ENCODE measurements at regions not wholly inside any gene's neighbourhood (a gene's known extent, or its start where the extent isn't known, plus 50 kb on each side); places are given as distances from the start of the nearest gene placed in this dataset.
A peak's percentile ranks its signal among the peaks of the same experiment; 100 is the strongest.

- H3K27ac ChIP-seq, result no peak overlapping the region
Observed at GRCh38 chr10:128624656-128625530, 498.7 kb upstream of the MKI67 start.

GRCh38 chr10:128625926-128626325 is 499.7 kb upstream of the MKI67 start:
- no peak for DNase-seq (ENCODE audit: low read depth, low spot score)
- H3K27ac ChIP-seq, result no peak overlapping the region

More at GRCh38 chr10:128624656-128625530, 498.7 kb upstream of the MKI67 start:
- DNase-seq (ENCODE audit: low read depth, low spot score), result no peak

- no peak overlapping the region for H3K27ac ChIP-seq
- DNase-seq (ENCODE audit: low read depth, low spot score), result no peak
Observed at GRCh38 chr10:128626397-128627000, 500.3 kb upstream of the MKI67 start.

- no peak for DNase-seq (ENCODE audit: low read depth, low spot score)
Observed at GRCh38 chr10:128627811-128628210, 501.6 kb upstream of the MKI67 start.

GRCh38 chr10:128628252-128628651 is 502.0 kb upstream of the MKI67 start:
- no peak for DNase-seq (ENCODE audit: low read depth, low spot score)

More at GRCh38 chr10:128627811-128628210, 501.6 kb upstream of the MKI67 start:
- H3K27ac ChIP-seq, result no peak overlapping the region

GRCh38 chr10:128629111-128630096 is 503.2 kb upstream of the MKI67 start:
- H3K27ac ChIP-seq, result peak overlapping the region; percentile 71
- peak; percentile 95 for DNase-seq (ENCODE audit: low read depth, low spot score)

More at GRCh38 chr10:128628252-128628651, 502.0 kb upstream of the MKI67 start:
- H3K27ac ChIP-seq, result no peak overlapping the region

GRCh38 chr10:128630787-128631252 is 504.6 kb upstream of the MKI67 start:
- peak overlapping the region; percentile 71 for H3K27ac ChIP-seq
- no peak for DNase-seq (ENCODE audit: low read depth, low spot score)

GRCh38 chr10:128631801-128632241 is 505.6 kb upstream of the MKI67 start:
- no peak overlapping the region for H3K27ac ChIP-seq
- DNase-seq (ENCODE audit: low read depth, low spot score), result no peak

- DNase-seq (ENCODE audit: low read depth, low spot score), result no peak
- H3K27ac ChIP-seq, result no peak overlapping the region
Observed at GRCh38 chr10:128632694-128633093, 506.5 kb upstream of the MKI67 start.

GRCh38 chr10:128633864-128634540 is 507.8 kb upstream of the MKI67 start:
- DNase-seq (ENCODE audit: low read depth, low spot score), result no peak
- peak overlapping the region; percentile 8 for H3K27ac ChIP-seq

GRCh38 chr10:128642023-128642422 is 515.8 kb upstream of the MKI67 start:
- DNase-seq (ENCODE audit: low read depth, low spot score), result no peak
- peak overlapping the region; percentile 76 for H3K27ac ChIP-seq

GRCh38 chr10:128642502-128642901 is 516.3 kb upstream of the MKI67 start:
- H3K27ac ChIP-seq, result peak overlapping the region; percentile 76

GRCh38 chr10:128643658-128644057 is 517.4 kb upstream of the MKI67 start:
- DNase-seq (ENCODE audit: low read depth, low spot score), result no peak
- peak overlapping the region; percentile 76 for H3K27ac ChIP-seq

More at GRCh38 chr10:128642502-128642901, 516.3 kb upstream of the MKI67 start:
- no peak for DNase-seq (ENCODE audit: low read depth, low spot score)

- H3K27ac ChIP-seq, result peak overlapping the region; percentile 76
- no peak for DNase-seq (ENCODE audit: low read depth, low spot score)
Observed at GRCh38 chr10:128645486-128645885, 519.3 kb upstream of the MKI67 start.

GRCh38 chr10:128646956-128647355 is 520.7 kb upstream of the MKI67 start:
- DNase-seq (ENCODE audit: low read depth, low spot score), result no peak
- H3K27ac ChIP-seq, result no peak overlapping the region

- no peak for DNase-seq (ENCODE audit: low read depth, low spot score)
- H3K27ac ChIP-seq, result no peak overlapping the region
Observed at GRCh38 chr10:128657548-128657947, 531.3 kb upstream of the MKI67 start.

GRCh38 chr10:128660726-128661125 is 534.5 kb upstream of the MKI67 start:
- no peak overlapping the region for H3K27ac ChIP-seq
- no peak for DNase-seq (ENCODE audit: low read depth, low spot score)

GRCh38 chr10:128661404-128662197 is 535.4 kb upstream of the MKI67 start:
- H3K27ac ChIP-seq, result no peak overlapping the region
- DNase-seq (ENCODE audit: low read depth, low spot score), result no peak

GRCh38 chr10:128662520-128662919 is 536.3 kb upstream of the MKI67 start:
- DNase-seq (ENCODE audit: low read depth, low spot score), result no peak
- no peak overlapping the region for H3K27ac ChIP-seq
